GM23338 (cell line): ENCODE measurements at regions not wholly inside any gene's neighbourhood (a gene's known extent, or its start where the extent isn't known, plus 50 kb on each side); places are given as distances from the start of the nearest gene placed in this dataset.

Source experiments
- ATAC-seq: fragments of 200-7000 bp; cut with Tn5 transposase; 3 replicates; pipeline ENCODE4 v1.9.1; 2020
- DNase-seq: peaks from one replicate; pipeline ENCODE4 v3.0.0-alpha.2; 2015; ENCODE audit warnings: low spot score
- H2AFZ ChIP-seq: fragments of 200-600 bp; sonication (generic); 2 replicates; pipeline ENCODE4 v1.8.0; 2016; ENCODE audit warnings: antibody characterized with exemption, mild to moderate bottlenecking, moderate library complexity
- H3F3A ChIP-seq: fragments of 200-600 bp; sonication (generic); replicated peaks from 2 replicates; pipeline ENCODE4 v1.8.0; 2017; ENCODE audit warnings: antibody characterized with exemption, mixed run types, low read depth
- H3K27ac ChIP-seq: fragments of 200-600 bp; sonication (generic); 2 replicates; pipeline ENCODE4 v1.6.1; 2016; ENCODE audit warnings: low read depth
- H3K27me3 ChIP-seq: fragments of 200-600 bp; sonication (generic); 2 replicates; pipeline ENCODE4 v1.8.0; 2016; ENCODE audit warnings: mild to moderate bottlenecking, mixed run types, moderate library complexity; ENCODE audit not compliant: insufficient read depth
- H3K36me3 ChIP-seq: fragments of 200-600 bp; sonication (generic); 2 replicates; pipeline ENCODE4 v1.8.0; 2016; ENCODE audit warnings: mild to moderate bottlenecking; ENCODE audit not compliant: insufficient read depth
- H3K4me1 ChIP-seq: fragments of 200-600 bp; sonication (generic); 2 replicates; pipeline ENCODE4 v1.8.0; 2016; ENCODE audit warnings: mild to moderate bottlenecking, moderate library complexity; ENCODE audit not compliant: insufficient read depth
- H3K4me2 ChIP-seq: fragments of 200-600 bp; sonication (generic); 2 replicates; pipeline ENCODE4 v1.7.1; 2017; ENCODE audit warnings: mixed run types
- H3K4me3 ChIP-seq: fragments of 200-600 bp; sonication (generic); 2 replicates; pipeline ENCODE4 v1.6.1; 2016; ENCODE audit warnings: mixed run types
- H3K79me2 ChIP-seq: fragments of 200-600 bp; sonication (generic); replicated peaks from 2 replicates; pipeline ENCODE4 v1.8.0; 2017; ENCODE audit warnings: mild to moderate bottlenecking; ENCODE audit not compliant: insufficient read depth
- H3K9me2 ChIP-seq: fragments of 200-600 bp; sonication (generic); 2 replicates; pipeline ENCODE4 v1.8.0; 2017; ENCODE audit not compliant: insufficient read depth
- H4K20me1 ChIP-seq: fragments of 200-600 bp; sonication (generic); replicated peaks from 2 replicates; pipeline ENCODE4 v1.8.0; 2017; ENCODE audit warnings: mild to moderate bottlenecking; ENCODE audit not compliant: insufficient read depth
- H3K27ac Mint-ChIP-seq: 2 replicates; pipeline ENCODE4 v1.8.0; 2020; ENCODE audit warnings: inconsistent platforms, mild to moderate bottlenecking, moderate library complexity, mixed read lengths
- H3K27me3 Mint-ChIP-seq: 3 replicates; pipeline ENCODE4 v1.8.0; 2022; ENCODE audit warnings: low read depth, mild to moderate bottlenecking, moderate library complexity, mixed read lengths, inconsistent platforms; ENCODE audit not compliant: insufficient read depth, poor library complexity
- H3K36me3 Mint-ChIP-seq: 3 replicates; pipeline ENCODE4 v1.8.0; 2021; ENCODE audit warnings: low read depth, mild to moderate bottlenecking, inconsistent platforms, moderate library complexity, mixed read lengths
- H3K4me1 Mint-ChIP-seq: 3 replicates; pipeline ENCODE4 v1.8.0; 2020; ENCODE audit warnings: mild to moderate bottlenecking, inconsistent platforms, mixed read lengths
- H3K4me3 Mint-ChIP-seq: 3 replicates; pipeline ENCODE4 v1.8.0; 2021; ENCODE audit warnings: moderate library complexity, mild to moderate bottlenecking, inconsistent platforms, mixed read lengths
- H3K9me3 Mint-ChIP-seq: 3 replicates; pipeline ENCODE4 v1.8.0; 2020; ENCODE audit warnings: moderate library complexity, mild to moderate bottlenecking, inconsistent platforms, mixed read lengths
- ETS1 ChIP-seq: IDR thresholded peaks from 2 replicates; pipeline ENCODE4 v1.6.1; 2016; ENCODE audit warnings: antibody characterized with exemption
- ZNF114 ChIP-seq: fragments of 250-450 bp; sonication (Bioruptor Pico); IDR thresholded peaks from 2 replicates; pipeline ENCODE4 v1.5.0; 2020; ENCODE audit warnings: mild to moderate bottlenecking, moderate library complexity
- ZNF462 ChIP-seq: fragments of 250-450 bp; sonication (Bioruptor Pico); IDR thresholded peaks from 2 replicates; pipeline ENCODE4 v1.5.0; 2020; ENCODE audit warnings: mild to moderate bottlenecking, moderate library complexity

GRCh38 chr5:120254385-120254784, 209.7 kb upstream of the PRR16 start:
- DNase-seq, result peak; percentile 10
- Histone ChIP-seq H3K27ac (no peak overlapping the region), H3K4me2 (no peak overlapping the region), H3K4me3 (no peak overlapping the region), H3K79me2 (no peaks in the 10 kb centered on the region), H4K20me1 (no peaks in the 10 kb centered on the region), H3K27me3 (no peaks in the 10 kb centered on the region), H2AFZ (no peak overlapping the region), H3K36me3 (no peaks in the 10 kb centered on the region), H3K9me2 (no peaks in the 10 kb centered on the region), H3F3A (no peaks in the 10 kb centered on the region), H3K4me1 (peaks cover 24% of the 10 kb centered on the region)
- no peak for TF ChIP-seq ZNF462 (CRISPR knock-in tag)
- TF ChIP-seq ETS1, result no peak
- Mint-ChIP-seq H3K36me3 (no peaks in the 10 kb centered on the region), H3K27ac (no peak overlapping the region), H3K4me3 (no peak overlapping the region), H3K4me1 (peaks cover 11% of the 10 kb centered on the region), H3K27me3 (no peaks in the 10 kb centered on the region), H3K9me3 (no peaks in the 10 kb centered on the region)
- no peak for ATAC-seq

- Histone ChIP-seq H3K4me3 (no peak overlapping the region), H3K79me2 (no peaks in the 10 kb centered on the region), H3K27me3 (no peaks in the 10 kb centered on the region), H2AFZ (no peak overlapping the region), H3K4me2 (peak overlapping the region; percentile 25; the same call in 1 of the 2 replicates), H3K4me1 (peaks cover 24% of the 10 kb centered on the region), H3K9me2 (no peaks in the 10 kb centered on the region), H4K20me1 (no peaks in the 10 kb centered on the region), H3K27ac (no peak overlapping the region), H3K36me3 (no peaks in the 10 kb centered on the region), H3F3A (no peaks in the 10 kb centered on the region)
- Mint-ChIP-seq H3K9me3 (no peaks in the 10 kb centered on the region), H3K36me3 (no peaks in the 10 kb centered on the region), H3K27ac (no peak overlapping the region), H3K4me3 (no peak overlapping the region), H3K4me1 (peaks cover 11% of the 10 kb centered on the region), H3K27me3 (no peaks in the 10 kb centered on the region)
- DNase-seq (no peak), ATAC-seq (no peak; the same call in 2 of the 3 replicates)
- TF ChIP-seq ZNF462 (CRISPR knock-in tag) (no peak), ETS1 (no peak), ZNF114 (CRISPR knock-in tag) (no peak)
Observed at GRCh38 chr5:120255214-120255613, 208.9 kb upstream of the PRR16 start.
